Hepatocyte (in vitro differentiated cells): ENCODE measurements at regions not wholly inside any gene's neighbourhood (a gene's known extent, or its start where the extent isn't known, plus 50 kb on each side); places are given as distances from the start of the nearest gene placed in this dataset.

Source experiments
- DNase-seq: peaks from one replicate; pipeline ENCODE4 v3.0.0-alpha.2; 2016; ENCODE audit warnings: low spot score
- H2AFZ ChIP-seq: fragments of 200-600 bp; sonication (generic); 2 replicates; pipeline ENCODE4 v1.6.0; 2016; ENCODE audit warnings: antibody characterized with exemption, mild to moderate bottlenecking
- H3K27ac ChIP-seq: fragments of 200-600 bp; sonication (generic); 2 replicates; pipeline ENCODE4 v1.5.1; 2016; ENCODE audit warnings: mild to moderate bottlenecking
- H3K27me3 ChIP-seq: fragments of 200-600 bp; sonication (generic); 2 replicates; pipeline ENCODE4 v1.6.1; 2016
- H3K36me3 ChIP-seq: fragments of 200-600 bp; sonication (generic); replicated peaks from 2 replicates; pipeline ENCODE4 v1.5.1; 2016; ENCODE audit warnings: low read depth; ENCODE audit not compliant: insufficient read depth
- H3K4me1 ChIP-seq: fragments of 200-600 bp; sonication (generic); 2 replicates; pipeline ENCODE4 v1.5.1; 2016; ENCODE audit warnings: mild to moderate bottlenecking, moderate library complexity; ENCODE audit not compliant: insufficient read depth
- H3K4me2 ChIP-seq: fragments of 200-600 bp; sonication (generic); 2 replicates; pipeline ENCODE4 v1.6.0; 2016
- H3K4me3 ChIP-seq: fragments of 200-600 bp; sonication (generic); 2 replicates; pipeline ENCODE4 v1.5.1; 2016; ENCODE audit warnings: mild to moderate bottlenecking
- H3K79me2 ChIP-seq: fragments of 200-600 bp; sonication (generic); 2 replicates; pipeline ENCODE4 v1.6.0; 2017; ENCODE audit warnings: mild to moderate bottlenecking
- H3K9me2 ChIP-seq: fragments of 200-600 bp; sonication (generic); replicated peaks from 2 replicates; pipeline ENCODE4 v1.6.0; 2017; ENCODE audit warnings: mild to moderate bottlenecking; ENCODE audit not compliant: insufficient read depth
- H3K9me3 ChIP-seq: fragments of 200-600 bp; sonication (generic); 2 replicates; pipeline ENCODE4 v1.5.1; 2016; ENCODE audit warnings: low read depth, mild to moderate bottlenecking
- H4K20me1 ChIP-seq: fragments of 200-600 bp; sonication (generic); 2 replicates; pipeline ENCODE4 v1.6.0; 2016; ENCODE audit warnings: mild to moderate bottlenecking; ENCODE audit not compliant: insufficient read depth, poor library complexity, severe bottlenecking
- CTCF ChIP-seq: fragments of 200-600 bp; sonication (generic); IDR thresholded peaks from 2 replicates; pipeline ENCODE4 v1.5.1; 2016; ENCODE audit warnings: antibody characterized with exemption, mild to moderate bottlenecking; ENCODE audit not compliant: poor library complexity
- EZH2 ChIP-seq: fragments of 200-600 bp; sonication (generic); IDR thresholded peaks from 2 replicates; pipeline ENCODE4 v1.6.1; 2016; ENCODE audit warnings: antibody characterized with exemption, mild to moderate bottlenecking, borderline replicate concordance
- EZH2phosphoT487 ChIP-seq: fragments of 200-600 bp; sonication (generic); IDR thresholded peaks from one replicate; pipeline ENCODE4 v1.6.1; 2018; ENCODE audit warnings: antibody characterized with exemption, mild to moderate bottlenecking, low read depth, moderate library complexity; ENCODE audit not compliant: unreplicated experiment, severe bottlenecking
- WGBS: methylation state at CpG from one replicate; pipeline ENCODE4 v1.1.6; 2016; ENCODE audit warnings: low lambda C conversion rate; ENCODE audit errors: missing lambda C conversion rate; 5-methylcytosine and 5-hydroxymethylcytosine counted together

DNA sequence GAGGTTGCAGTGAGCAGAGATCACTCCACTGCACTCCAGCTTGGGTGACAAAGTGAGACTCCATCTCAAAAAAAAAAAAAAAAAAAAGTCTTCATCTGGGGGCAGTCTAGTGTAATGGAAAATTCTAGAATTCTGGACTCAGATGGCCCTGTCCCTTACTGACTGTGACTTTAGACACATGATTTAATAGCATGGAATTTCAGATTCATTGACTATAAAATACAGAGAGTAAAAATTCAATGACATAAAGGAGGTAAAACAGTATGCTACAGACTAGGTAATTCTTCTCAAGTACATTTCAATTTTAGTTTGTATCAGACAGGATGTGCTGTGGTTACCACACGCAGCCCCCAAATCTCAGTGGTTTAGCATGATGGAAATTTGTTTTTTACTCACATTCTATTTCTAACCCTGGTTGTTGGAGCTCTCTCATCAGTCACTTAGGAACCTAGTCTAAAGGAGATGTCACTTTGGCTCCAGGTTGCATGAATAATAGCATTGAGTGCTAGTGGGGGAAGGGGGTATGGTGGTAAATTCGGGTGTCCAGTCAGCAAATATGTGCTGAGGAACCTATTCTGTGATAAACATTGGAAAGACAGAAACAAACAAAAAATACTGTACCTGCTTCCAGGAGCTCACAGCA, 444.0 kb downstream of the XYLT1 start:
- Histone ChIP-seq H3K27ac (no peak overlapping the region), H3K4me2 (no peak overlapping the region), H3K4me3 (no peak overlapping the region), H3K9me3 (no peaks in the 10 kb centered on the region), H2AFZ (no peak overlapping the region), H3K79me2 (no peaks in the 10 kb centered on the region), H3K4me1 (no peaks in the 10 kb centered on the region), H4K20me1 (no peaks in the 10 kb centered on the region), H3K9me2 (no peaks in the 10 kb centered on the region), H3K36me3 (no peaks in the 10 kb centered on the region), H3K27me3 (no peaks in the 10 kb centered on the region)
- no peak for TF ChIP-seq CTCF
- TF ChIP-seq EZH2 = no peak
- TF ChIP-seq EZH2phosphoT487 = no peak
- no peak for DNase-seq
- 76% methylated on average over 2 of the region's 2 CpGs for WGBS

GRCh38 chr16:17027488-17028129, 443.2 kb downstream of the XYLT1 start:
- Histone ChIP-seq H2AFZ (no peak overlapping the region), H3K9me3 (no peaks in the 10 kb centered on the region), H3K79me2 (no peaks in the 10 kb centered on the region), H3K27ac (no peak overlapping the region), H3K4me2 (no peak overlapping the region), H3K27me3 (no peaks in the 10 kb centered on the region), H3K36me3 (no peaks in the 10 kb centered on the region), H4K20me1 (no peaks in the 10 kb centered on the region), H3K4me1 (no peaks in the 10 kb centered on the region), H3K9me2 (no peaks in the 10 kb centered on the region), H3K4me3 (no peak overlapping the region)
- no peak for DNase-seq
- 83% methylated on average over 6 of the region's 6 CpGs for WGBS
- TF ChIP-seq CTCF = no peak
- no peak for TF ChIP-seq EZH2
- no peak for TF ChIP-seq EZH2phosphoT487

DNA sequence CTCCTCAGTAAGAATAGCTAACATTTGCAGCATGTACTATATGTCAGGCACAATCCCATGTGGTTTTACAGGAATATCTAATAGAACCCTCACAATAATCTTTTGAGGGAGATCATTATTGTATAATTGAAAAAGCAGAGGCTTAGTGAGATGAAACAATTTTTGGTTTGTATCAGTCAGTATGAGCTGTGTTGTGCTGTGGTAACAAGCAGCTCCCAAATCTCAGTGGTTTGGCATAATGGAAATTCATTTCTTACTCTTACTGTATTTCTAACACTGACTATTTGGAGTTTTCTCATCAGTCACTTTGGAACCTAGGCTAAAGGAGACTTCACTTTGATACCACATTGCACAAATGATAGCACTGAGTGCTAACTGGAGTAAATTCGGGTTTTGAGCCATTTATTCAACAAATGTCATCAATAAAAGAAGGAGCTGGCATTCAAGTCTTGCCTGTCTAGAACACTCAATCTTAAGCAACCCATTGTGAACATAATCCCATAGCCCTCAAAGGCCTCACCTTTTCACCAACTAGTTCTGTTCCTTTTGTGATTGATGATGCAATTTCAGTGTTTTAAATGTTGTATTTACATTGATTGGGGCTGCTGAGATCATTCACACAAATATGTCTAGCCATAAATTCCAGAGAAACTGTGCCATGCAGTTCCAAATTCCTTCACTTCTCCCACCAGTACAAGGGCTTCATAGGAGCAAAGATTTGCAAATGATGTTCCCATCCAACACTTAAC, 441.0 kb downstream of the XYLT1 start:
- Histone ChIP-seq H3K27me3 (no peaks in the 10 kb centered on the region), H3K9me3 (no peaks in the 10 kb centered on the region), H3K4me1 (no peaks in the 10 kb centered on the region), H3K36me3 (no peaks in the 10 kb centered on the region), H3K27ac (no peak overlapping the region), H2AFZ (no peak overlapping the region), H3K9me2 (no peaks in the 10 kb centered on the region), H3K4me3 (no peak overlapping the region), H3K79me2 (no peaks in the 10 kb centered on the region), H4K20me1 (no peaks in the 10 kb centered on the region), H3K4me2 (no peak overlapping the region)
- no peak for DNase-seq
- WGBS = 29% methylated on average over 1 of the region's 1 CpG
- TF ChIP-seq EZH2phosphoT487 (no peak), EZH2 (no peak), CTCF (no peak)
